Stomach (tissue), 4 donors: ENCODE measurements at regions not wholly inside any gene's neighbourhood (a gene's known extent, or its start where the extent isn't known, plus 50 kb on each side); places are given as distances from the start of the nearest gene placed in this dataset.

Source experiments
- CTCF ChIP-seq, 7 experiments: fragments of 450-650 bp in 4 of 7; fragments of 200-600 bp in 3 of 7; sonication (generic) in 3 of 7; IDR thresholded peaks; one replicate each; pipeline ENCODE4 v1.5.1; 2016 to 2019; ENCODE audit warnings: antibody characterized with exemption in 7 of 7, control low read depth in 2 of 7, mild to moderate bottlenecking in 1 of 7
- POLR2AphosphoS5 ChIP-seq, 3 donors: sonication (generic); formaldehyde crosslinking; IDR thresholded peaks; one replicate each; pipeline ENCODE4 v1.6.1; 2016; ENCODE audit warnings: antibody characterized with exemption in 3 of 3

GRCh38 chr5:135650081-135650480, 71.3 kb upstream of the CXCL14 start:
- no peak for TF ChIP-seq POLR2AphosphoS5 (IDR thresholded peaks at IDR 0.05)
- TF ChIP-seq CTCF (IDR thresholded peaks at IDR 0.05): no peak
